ENCODE measurements at regions not wholly inside any gene's neighbourhood (a gene's known extent, or its start where the extent isn't known, plus 50 kb on each side); places are given as distances from the start of the nearest gene placed in this dataset.

DNA sequence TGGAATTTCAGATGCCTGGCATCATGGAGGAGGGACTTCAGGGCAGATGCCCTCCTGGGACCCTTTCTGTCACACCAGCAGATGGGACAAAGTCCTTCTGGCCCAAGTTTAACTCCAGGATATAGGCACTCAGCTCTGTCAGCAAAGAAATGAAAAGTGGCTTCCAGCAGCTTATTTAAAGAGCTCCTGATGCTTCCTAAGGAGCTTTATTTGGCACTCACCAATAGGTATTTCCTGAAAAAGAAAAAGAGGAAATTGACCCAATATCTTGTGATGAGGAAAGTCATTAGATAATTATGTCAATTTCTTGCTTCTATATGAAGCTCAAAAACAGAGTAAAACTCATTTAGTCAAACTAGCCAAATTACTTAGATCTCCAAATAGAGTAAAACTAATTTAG, 224.6 kb downstream of the RAP2A start:
- no peaks in the 10 kb centered on the region for H4K20me1 ChIP-seq (replicated peaks in 1 of 2; ENCODE audit: control insufficient read depth in 1 of 2, insufficient read depth in 2 of 2, low read length in 2 of 2)
- H3K79me1 ChIP-seq (ENCODE audit: low read depth, low read length), result no peaks in the 10 kb centered on the region
- H3K23ac ChIP-seq (ENCODE audit: insufficient read length), result no peak overlapping the region
- H3K27ac ChIP-seq (ENCODE audit: low read depth, low read length), result no peak overlapping the region
- H2BK5ac ChIP-seq (ENCODE audit: low read depth, low read length), result no peak overlapping the region
- H2AFZ ChIP-seq (ENCODE audit: low read length), result no peak overlapping the region
- H2AK5ac ChIP-seq (ENCODE audit: low read depth, low read length), result no peak overlapping the region
- H2BK15ac ChIP-seq (ENCODE audit: low read length), result no peak overlapping the region
- H3K4me3 ChIP-seq (ENCODE audit: extremely low read depth in 1 of 4, insufficient read depth in 2 of 4, low read depth in 3 of 4, low read length in 4 of 4), result no peak overlapping the region
- no peak overlapping the region for H4K5ac ChIP-seq (ENCODE audit: insufficient read length, low read depth, low read length)
- H3K36me3 ChIP-seq (ENCODE audit: control insufficient read depth in 2 of 4, insufficient read depth in 4 of 4, low read length in 3 of 4), result no peaks in the 10 kb centered on the region
- no peak overlapping the region for H3K4ac ChIP-seq (replicated peaks; ENCODE audit: insufficient read length, low read depth, low read length)
- H3K79me2 ChIP-seq (ENCODE audit: control insufficient read depth in 1 of 2, insufficient read depth in 2 of 2, low read length in 2 of 2), result no peaks in the 10 kb centered on the region
- POLR2A ChIA-PET (ENCODE audit: partially characterized antibody), result no interaction called here
- H4K91ac ChIP-seq (replicated peaks; ENCODE audit: insufficient read length, low read length), result no peak overlapping the region
- H2BK120ac ChIP-seq (replicated peaks; ENCODE audit: low read depth, low read length), result no peak overlapping the region
- no peaks in the 10 kb centered on the region for H3K23me2 ChIP-seq (ENCODE audit: low read depth, low read length)
- no peaks in the 10 kb centered on the region for H3K9me3 ChIP-seq (ENCODE audit: insufficient read depth in 2 of 2, low read depth in 1 of 2, low read length in 1 of 2)
- CTCF ChIA-PET (ENCODE audit: partially characterized antibody), result interaction anchor here (1.5 to 1.6 kb wide), 2 partner anchors 16 to 80 kb away, joined by 4 to 5 read pairs; no protein-coding TSS in a partner anchor
- H2BK12ac ChIP-seq (ENCODE audit: low read depth, low read length), result no peak overlapping the region
- FAIRE-seq, result no peak
- no peak overlapping the region for H3K56ac ChIP-seq (replicated peaks; ENCODE audit: insufficient read length, low read depth, low read length)
- 0 out of 7 replicates have a peak, but pooled peaks cover 0 to 1% (median 0%) of the 10 kb centered on the region in 4 experiments for H3K4me1 ChIP-seq (replicated peaks in 1 of 4; ENCODE audit: control insufficient read depth in 3 of 4, insufficient read depth in 4 of 4, low read length in 3 of 4)
- no peak overlapping the region for H3K4me2 ChIP-seq (ENCODE audit: insufficient read depth in 1 of 2, low read depth in 2 of 2, low read length in 2 of 2)
- no peaks in the 10 kb centered on the region for H3K27me3 ChIP-seq (replicated peaks in 1 of 4; ENCODE audit: control insufficient read depth in 3 of 4, extremely low read depth in 1 of 4, insufficient read depth in 3 of 4, low read length in 3 of 4)
- no peak overlapping the region for H2BK20ac ChIP-seq (ENCODE audit: low read length)
- H3K18ac ChIP-seq (ENCODE audit: extremely low read depth, low read length), result no peak overlapping the region
- H4K8ac ChIP-seq (ENCODE audit: extremely low read depth, insufficient read depth, low read length), result no peak overlapping the region
- H3K9ac ChIP-seq (replicated peaks in 1 of 4; ENCODE audit: extremely low read depth in 1 of 4, low read depth in 3 of 4, low read length in 3 of 4), result no peak overlapping the region
- no peak overlapping the region for H3K14ac ChIP-seq (ENCODE audit: insufficient read length)
- DNase-seq (ENCODE audit: low read depth in 1 of 2, low spot score in 2 of 2), result no peak
- no peak for TF ChIP-seq NANOG (IDR thresholded peaks at IDR 0.05; ENCODE audit: insufficient read depth, low read depth, low read length, poor library complexity, severe bottlenecking)
- TF ChIP-seq BRCA1 (IDR thresholded peaks at IDR 0.05; ENCODE audit: low read depth, low read length), result no peak
- no peak for TF ChIP-seq CHD1 (IDR thresholded peaks at IDR 0.05; ENCODE audit: low read depth, low read length)
- no peak for TF ChIP-seq POLR2A (IDR thresholded peaks at IDR 0.05; ENCODE audit: control extremely low read depth in 1 of 2, low read depth in 2 of 2, low read length in 2 of 2)
- TF ChIP-seq JUND (IDR thresholded peaks at IDR 0.05; ENCODE audit: low read length), result no peak
- TF ChIP-seq POU5F1 (IDR thresholded peaks at IDR 0.05; ENCODE audit: low read depth, low read length), result no peak
- no peak for TF ChIP-seq JUN (IDR thresholded peaks at IDR 0.05; ENCODE audit: low read depth, low read length)
- TF ChIP-seq, protein P1, sequence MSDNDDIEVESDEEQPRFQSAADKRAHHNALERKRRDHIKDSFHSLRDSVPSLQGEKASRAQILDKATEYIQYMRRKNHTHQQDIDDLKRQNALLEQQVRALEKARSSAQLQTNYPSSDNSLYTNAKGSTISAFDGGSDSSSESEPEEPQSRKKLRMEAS (IDR thresholded peaks at IDR 0.05), result no peak
- no peak for TF ChIP-seq TCF12 (IDR thresholded peaks at IDR 0.05; ENCODE audit: low read depth, low read length)
